Embryonic facial prominence (tissue), 1 donor: ENCODE measurements at regions not wholly inside any gene's neighbourhood (a gene's known extent, or its start where the extent isn't known, plus 50 kb on each side); places are given as distances from the start of the nearest gene placed in this dataset.

Experiments
- DNase-seq: peaks from one replicate; pipeline ENCODE4 v3.0.0-alpha.2; 2016; ENCODE audit errors: extremely low spot score

GRCh38 chr9:17894501-17895160 is 315.8 kb downstream of the SH3GL2 start:
- DNase-seq = no peak

- DNase-seq = no peak
These were observed 321.7 kb downstream of the SH3GL2 start for GRCh38 chr9:17900606-17901005.

GRCh38 chr9:17905366-17905765 is 326.5 kb downstream of the SH3GL2 start:
- DNase-seq = no peak

- no peak for DNase-seq
These were observed 326.9 kb downstream of the SH3GL2 start for GRCh38 chr9:17905781-17906175.

GRCh38 chr9:17906176-17906840 is 327.4 kb downstream of the SH3GL2 start:
- DNase-seq = no peak

GRCh38 chr9:17906841-17907778 is 328.2 kb downstream of the SH3GL2 start:
- DNase-seq = no peak

GRCh38 chr9:17907779-17908508 is 329.1 kb downstream of the SH3GL2 start:
- DNase-seq = no peak

- DNase-seq = no peak
These were observed 347.4 kb downstream of the SH3GL2 start for GRCh38 chr9:17926246-17926645.

- no peak for DNase-seq
These were observed 348.8 kb downstream of the SH3GL2 start for GRCh38 chr9:17927616-17928015.

- DNase-seq = no peak
These were observed 349.4 kb downstream of the SH3GL2 start for GRCh38 chr9:17928228-17928627.

- DNase-seq = no peak
These were observed 349.9 kb downstream of the SH3GL2 start for GRCh38 chr9:17928768-17929167.

GRCh38 chr9:17929506-17929905 is 350.6 kb downstream of the SH3GL2 start:
- DNase-seq = no peak

GRCh38 chr9:17930071-17930470 is 351.2 kb downstream of the SH3GL2 start:
- DNase-seq = no peak

GRCh38 chr9:17936365-17936764 is 357.5 kb downstream of the SH3GL2 start:
- no peak for DNase-seq

- no peak for DNase-seq
These were observed 359.3 kb downstream of the SH3GL2 start for GRCh38 chr9:17938035-17938655.

- no peak for DNase-seq
These were observed 363.6 kb downstream of the SH3GL2 start for GRCh38 chr9:17942498-17942897.

GRCh38 chr9:17955409-17955808 is 376.5 kb downstream of the SH3GL2 start:
- no peak for DNase-seq

- no peak for DNase-seq
These were observed 379.5 kb downstream of the SH3GL2 start for GRCh38 chr9:17958363-17958762.

GRCh38 chr9:17962747-17963146 is 383.9 kb downstream of the SH3GL2 start:
- DNase-seq = no peak

GRCh38 chr9:17963498-17963897 is 384.6 kb downstream of the SH3GL2 start:
- DNase-seq = no peak

GRCh38 chr9:17967731-17968130 is 388.9 kb downstream of the SH3GL2 start:
- DNase-seq = no peak
